SIG-M5 treated with dmso at 0.1 percent for 504 hours (cell line): ENCODE measurements at regions not wholly inside any gene's neighbourhood (a gene's known extent, or its start where the extent isn't known, plus 50 kb on each side); places are given as distances from the start of the nearest gene placed in this dataset.

Experiments
- DNase-seq: peaks from one replicate; lab custom pipeline; 2025; ENCODE audit not compliant: unreplicated experiment; lab: John Stamatoyannopoulos, UW

DNA sequence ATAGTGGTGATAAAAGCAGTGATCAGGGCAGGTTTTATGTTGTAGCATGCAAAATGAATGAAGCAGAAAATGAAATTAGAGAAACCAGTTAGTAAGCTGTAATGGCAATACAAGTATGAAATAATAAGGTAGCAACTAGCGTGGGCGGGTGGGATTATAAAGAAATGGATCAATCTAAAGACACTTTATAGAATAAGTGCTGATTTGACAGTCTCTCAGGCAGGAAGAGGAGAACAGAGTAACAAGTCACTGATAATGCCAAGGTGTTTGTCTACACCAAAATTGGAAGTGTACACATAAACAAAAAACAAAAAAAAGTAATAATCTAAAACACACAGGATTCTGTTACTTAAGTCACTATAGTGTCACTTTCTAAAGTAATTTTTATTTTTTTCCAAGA lies 51.0 kb upstream of the PCBP1 start:
- DNase-seq, result no peak

DNA sequence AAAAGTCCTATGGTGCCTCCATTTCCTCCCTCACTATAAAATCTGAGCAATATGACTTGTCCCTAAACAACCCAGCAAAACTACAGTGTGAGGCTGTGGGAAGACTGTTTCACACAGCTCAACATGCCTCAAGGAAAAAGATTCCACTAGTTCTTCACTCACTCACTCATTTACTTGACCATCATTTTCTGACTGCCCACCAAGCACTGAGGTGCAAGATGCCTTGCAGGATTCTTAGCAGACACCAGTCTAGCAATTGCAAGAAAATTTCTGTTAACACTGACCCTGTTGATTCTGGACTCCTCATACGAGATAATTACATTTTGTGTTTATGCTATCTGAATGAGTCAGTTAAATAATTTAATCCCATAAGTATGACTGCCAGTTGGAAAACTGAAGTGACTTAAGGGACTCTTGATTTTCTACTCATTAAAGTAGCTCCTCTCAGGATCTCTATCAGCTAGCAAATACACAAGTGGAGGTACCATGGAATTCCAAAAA lies 51.9 kb upstream of the PCBP1 start:
- DNase-seq, result no peak

DNA sequence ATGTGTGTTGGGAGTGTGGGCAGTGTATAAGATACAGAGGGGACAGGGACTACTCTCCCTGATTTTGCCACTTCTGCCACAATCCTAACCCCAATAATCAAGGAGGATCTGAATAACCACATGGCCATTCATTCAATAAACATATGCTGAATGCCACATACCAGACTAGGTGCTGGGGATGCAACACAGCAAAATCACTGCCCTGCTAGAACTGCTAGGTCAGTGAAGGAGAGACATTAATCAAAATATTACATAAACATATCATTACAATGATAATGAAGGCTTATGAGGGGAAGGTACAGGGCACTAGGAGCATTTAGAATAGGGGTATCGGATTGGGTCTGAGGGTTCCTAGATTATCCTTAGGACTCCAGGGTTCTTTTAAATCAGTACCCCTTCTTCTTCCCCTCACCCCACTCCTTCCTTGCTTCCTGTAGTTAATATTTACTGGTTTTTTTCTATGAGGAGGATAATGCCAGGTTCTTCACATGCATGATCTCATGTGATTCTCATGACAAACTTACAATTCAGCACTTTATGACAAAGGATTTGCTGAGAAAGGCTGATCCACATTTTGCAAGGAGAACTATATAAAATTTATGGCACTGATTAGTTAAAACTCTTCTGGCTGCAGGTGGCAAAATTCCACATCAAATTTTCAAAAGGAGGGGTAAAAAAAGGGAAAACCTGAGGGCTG lies 56.4 kb upstream of the PCBP1 start:
- no peak for DNase-seq

DNA sequence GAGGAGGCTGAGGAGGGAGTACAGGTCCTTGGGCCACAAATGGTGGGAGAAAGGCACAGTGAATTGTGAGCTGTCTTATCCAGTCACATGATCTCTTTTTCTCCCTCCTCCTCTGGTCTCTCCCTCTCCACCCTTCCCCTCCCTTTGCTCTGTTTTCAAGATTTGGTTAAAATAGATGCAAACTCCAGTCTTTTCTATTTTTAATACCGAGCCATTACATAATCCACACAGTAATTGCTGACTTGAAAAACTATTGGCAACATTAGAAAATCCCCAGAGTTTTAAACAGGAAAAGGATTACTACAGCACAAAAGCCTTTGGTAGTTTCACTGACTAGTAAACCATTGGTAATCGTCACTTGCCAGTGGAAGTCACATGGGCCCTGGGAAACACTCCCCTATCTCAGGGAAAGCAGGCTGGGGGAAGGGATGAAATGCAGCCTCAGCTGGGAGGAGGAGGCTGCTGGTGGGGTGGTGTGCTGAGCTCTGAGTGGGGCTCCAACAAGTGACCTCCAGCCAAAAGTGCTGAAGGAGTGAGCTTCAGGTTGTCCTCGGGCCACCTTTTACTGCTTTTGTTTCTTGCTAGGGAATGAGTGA lies 57.4 kb upstream of the PCBP1 start:
- DNase-seq, result peak; percentile 50

DNA sequence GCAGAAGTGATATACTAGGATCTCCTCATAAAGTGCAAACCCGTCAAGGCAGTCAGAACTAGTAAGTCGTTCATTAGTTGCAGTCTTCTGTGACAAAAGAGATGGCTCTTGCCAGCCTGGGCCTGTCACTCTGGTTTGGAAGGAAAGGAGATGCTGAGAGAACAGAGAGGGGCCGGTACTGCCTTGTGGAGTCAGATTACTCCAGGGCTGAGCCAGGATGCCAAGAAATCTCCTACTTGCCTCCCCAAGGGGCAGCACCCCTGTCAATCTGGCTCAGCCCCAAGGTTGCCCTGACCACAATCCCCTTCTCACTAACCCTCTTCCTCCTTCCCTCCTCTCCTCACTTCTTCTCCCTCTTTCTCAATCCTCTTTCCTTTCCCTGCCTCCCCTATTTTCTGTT lies 62.9 kb upstream of the ASPRV1 start:
- no peak for DNase-seq

DNA sequence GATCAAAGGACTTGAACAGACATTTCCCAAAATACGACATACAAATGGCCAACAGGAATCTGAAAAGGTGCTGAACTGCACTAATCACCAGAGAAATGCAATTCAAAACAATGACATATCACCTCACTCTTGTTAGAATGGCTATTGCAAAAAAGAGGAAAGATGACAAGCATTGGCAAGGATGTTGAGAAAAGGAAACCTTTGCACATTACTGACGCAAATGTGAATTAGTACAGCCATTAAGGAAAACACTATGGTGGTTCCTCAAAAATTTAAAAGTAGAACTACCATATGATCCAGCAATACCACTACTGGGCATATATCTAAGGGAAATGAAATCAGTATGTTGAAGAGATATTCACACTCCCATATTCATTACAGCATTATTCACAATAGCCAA lies 57.7 kb upstream of the ASPRV1 start:
- DNase-seq, result no peak

DNA sequence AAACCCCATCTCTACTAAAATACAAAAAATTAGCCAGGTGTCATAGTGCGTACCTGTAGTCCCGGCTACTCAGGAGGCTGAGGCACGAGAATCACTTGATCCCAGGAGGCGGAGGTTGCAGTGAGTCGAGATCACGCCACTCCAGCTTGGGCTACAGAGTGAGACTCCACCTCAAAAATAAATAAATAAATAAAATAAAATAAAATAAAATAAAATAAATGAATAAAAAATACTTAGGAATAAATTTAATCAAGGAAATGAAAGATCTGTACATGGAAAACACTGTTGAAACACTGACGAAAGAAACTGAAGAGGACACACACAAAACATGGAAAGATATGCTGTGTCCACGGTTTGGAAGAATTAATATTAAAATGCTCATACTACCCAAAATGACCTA lies 56.5 kb upstream of the ASPRV1 start:
- no peak for DNase-seq

DNA sequence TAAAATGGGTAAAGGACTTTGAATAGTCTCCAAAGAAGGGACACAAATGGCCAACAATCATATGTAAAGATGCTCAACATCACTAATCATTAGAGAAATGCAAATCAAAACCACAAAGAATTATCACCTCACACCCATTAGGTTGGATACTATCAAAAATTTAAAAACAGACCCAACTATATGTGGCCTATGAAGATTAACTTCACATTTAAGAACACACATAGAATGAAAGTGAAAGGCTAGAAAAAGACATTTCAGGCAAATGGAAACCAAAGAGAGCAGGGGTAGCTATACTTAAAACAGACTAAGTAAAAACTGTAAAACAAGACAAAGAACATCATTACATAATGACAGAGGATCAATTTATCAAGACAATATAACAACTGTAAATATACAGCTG lies 53.5 kb upstream of the ASPRV1 start:
- DNase-seq, result no peak

DNA sequence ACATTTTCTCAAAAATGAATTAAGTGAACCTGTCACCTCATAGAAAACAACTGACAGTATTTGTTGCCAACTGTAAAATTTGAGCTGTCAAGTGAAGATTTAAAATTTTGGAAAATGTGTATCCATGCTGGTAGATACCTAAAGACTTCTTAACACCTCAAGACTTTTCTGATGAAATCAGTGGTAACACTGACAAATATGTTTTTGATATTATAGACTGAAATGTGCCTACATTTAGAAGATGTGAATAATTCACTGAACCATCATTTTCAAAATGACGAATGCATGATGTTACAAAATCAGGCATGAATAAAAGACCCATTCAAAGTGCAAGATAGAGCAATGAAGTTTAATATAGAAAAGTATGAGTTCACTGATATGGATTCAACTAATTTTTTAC lies 51.5 kb upstream of the ASPRV1 start:
- DNase-seq, result no peak

DNA sequence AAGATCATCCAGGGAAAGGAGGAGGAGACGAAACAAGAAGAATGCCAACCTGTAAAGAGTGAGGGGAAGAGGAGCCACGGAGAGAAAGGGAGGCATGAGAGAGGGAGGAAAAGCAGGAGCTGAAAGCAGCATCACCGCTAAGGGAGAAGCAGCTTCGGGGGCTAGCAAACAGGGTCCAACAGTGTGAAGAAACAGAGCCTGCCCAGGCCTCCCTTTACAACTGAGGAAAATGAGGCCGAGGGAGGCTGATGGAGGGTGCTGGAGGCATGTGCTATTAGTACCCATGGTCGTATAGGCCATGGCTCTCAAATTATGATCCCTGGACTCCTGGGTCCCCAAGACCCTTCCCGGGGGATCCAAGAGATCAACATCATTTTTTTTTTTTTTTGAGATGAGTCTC lies 50.4 kb upstream of the ASPRV1 start:
- no peak for DNase-seq

DNA sequence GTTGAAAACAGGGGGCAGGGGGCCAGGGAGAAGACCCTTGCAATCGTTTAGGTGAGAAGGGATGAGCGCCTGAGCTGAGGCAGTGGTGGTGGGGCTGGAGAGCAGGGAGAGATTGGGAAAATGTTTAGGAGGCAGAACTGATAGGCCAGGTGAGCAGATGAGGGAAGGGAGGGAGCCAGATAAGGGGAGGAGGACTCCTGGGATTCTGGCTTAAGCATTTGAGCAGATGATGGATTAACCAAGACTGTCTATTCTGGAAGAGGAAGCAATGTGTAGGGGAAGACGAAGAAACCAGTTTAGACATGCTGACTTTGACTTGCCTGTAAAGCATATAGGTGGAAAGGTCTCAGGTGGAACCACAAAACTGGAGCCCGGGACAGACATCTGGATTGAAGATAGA lies 49.9 kb upstream of the ASPRV1 start:
- DNase-seq, result no peak
